K562 (cell line): ENCODE measurements at regions not wholly inside any gene's neighbourhood (a gene's known extent, or its start where the extent isn't known, plus 50 kb on each side); places are given as distances from the start of the nearest gene placed in this dataset.

Experiments
- EZH2 ChIP-seq: IDR thresholded peaks from 2 replicates; pipeline ENCODE4 v1.6.1; 2012; ENCODE audit warnings: low read depth, mild to moderate bottlenecking, inconsistent platforms, low read length, borderline replicate concordance
- FOXK1 ChIP-seq: sonication (generic); formaldehyde crosslinking; IDR thresholded peaks from 2 replicates; pipeline ENCODE4 v1.8.0; 2022; ENCODE audit warnings: missing genetic modification reagents, mild to moderate bottlenecking, borderline replicate concordance
- POLR2A ChIP-seq: fragments of 450-650 bp; conservative IDR thresholded peaks from 2 replicates; pipeline ENCODE4 v1.6.1; 2016
- RBM39 ChIP-seq: fragments of 200-400 bp; formaldehyde crosslinking; optimal IDR thresholded peaks from 2 replicates; pipeline ENCODE3; 2018; ENCODE audit warnings: low read depth, low read length
- REST ChIP-seq, 2 experiments: fragments of 450-650 bp; formaldehyde crosslinking in 1 of 2; IDR thresholded peaks; 2 replicates each; pipeline versions ENCODE4 v1.4.0 to v1.6.1; 2014 to 2020; ENCODE audit warnings: mild to moderate bottlenecking in 2 of 2, borderline replicate concordance in 1 of 2, low read depth in 1 of 2
- SPI1 ChIP-seq: IDR thresholded peaks from 2 replicates; pipeline ENCODE4 v1.6.1; 2011; ENCODE audit warnings: low read depth, low read length, control low read depth, borderline replicate concordance
- TAF1 ChIP-seq: IDR thresholded peaks from 2 replicates; pipeline ENCODE4 v1.6.1; 2011; ENCODE audit warnings: mild to moderate bottlenecking, low read length, moderate library complexity; ENCODE audit not compliant: insufficient read depth, control insufficient read depth, severe bottlenecking; ENCODE audit errors: extremely low read depth
- TBL1XR1 ChIP-seq, 2 experiments: IDR thresholded peaks; 2 replicates each; pipeline ENCODE4 v1.6.1; 2012; ENCODE audit warnings: improper control_type of control experiment in 2 of 2, low read length in 2 of 2, mild to moderate bottlenecking in 1 of 2
- ZKSCAN8 ChIP-seq: fragments of 200-800 bp; sonication (Bioruptor generic); IDR thresholded peaks from 2 replicates; pipeline ENCODE4 v1.6.1; 2016; ENCODE audit warnings: missing genetic modification characterization, missing compliant biosample characterization
- TF ChIP-seq, protein P1 (sequence below): sonication (generic); formaldehyde crosslinking; IDR thresholded peaks from 2 replicates; pipeline ENCODE4 v1.8.0; 2022; ENCODE audit warnings: mild to moderate bottlenecking, low read depth, missing genetic modification reagents
- TF ChIP-seq, protein P2 (sequence below), 3 experiments: fragments of 200-800 bp in 1 of 3; sonication (Bioruptor generic) in 1 of 3; sonication (generic) in 1 of 3; formaldehyde crosslinking in 1 of 3; IDR thresholded peaks; 2 replicates each; pipeline versions ENCODE4 v1.6.1 to v1.8.0; 2016 to 2022; ENCODE audit warnings: mild to moderate bottlenecking in 2 of 3, missing compliant biosample characterization in 2 of 3, missing genetic modification characterization in 2 of 3, missing genetic modification reagents in 1 of 3

DNA sequence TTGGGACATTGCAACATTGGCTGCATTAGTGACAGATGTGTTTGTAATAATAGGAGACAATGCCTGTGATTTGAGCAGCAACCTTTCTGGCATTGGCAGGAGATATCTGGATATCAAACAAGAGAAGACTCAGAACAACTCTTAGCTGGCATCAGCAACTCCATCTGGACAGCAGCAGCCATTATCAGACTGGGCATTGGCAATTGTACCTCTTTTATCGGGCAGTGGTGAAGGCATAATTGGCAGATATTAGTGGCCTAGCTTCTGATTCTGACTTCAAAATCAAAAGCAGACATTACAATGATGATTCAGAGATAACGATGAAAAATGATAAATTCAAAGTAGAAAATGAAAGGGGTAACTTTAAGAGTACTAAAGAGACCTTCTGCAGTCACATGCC lies 1193.7 kb downstream of the EFNB2 start:
- TF ChIP-seq, protein P1, sequence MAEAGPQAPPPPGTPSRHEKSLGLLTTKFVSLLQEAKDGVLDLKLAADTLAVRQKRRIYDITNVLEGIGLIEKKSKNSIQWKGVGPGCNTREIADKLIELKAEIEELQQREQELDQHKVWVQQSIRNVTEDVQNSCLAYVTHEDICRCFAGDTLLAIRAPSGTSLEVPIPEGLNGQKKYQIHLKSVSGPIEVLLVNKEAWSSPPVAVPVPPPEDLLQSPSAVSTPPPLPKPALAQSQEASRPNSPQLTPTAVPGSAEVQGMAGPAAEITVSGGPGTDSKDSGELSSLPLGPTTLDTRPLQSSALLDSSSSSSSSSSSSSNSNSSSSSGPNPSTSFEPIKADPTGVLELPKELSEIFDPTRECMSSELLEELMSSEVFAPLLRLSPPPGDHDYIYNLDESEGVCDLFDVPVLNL: no peak
- TF ChIP-seq REST (IDR thresholded peaks at IDR 0.05; ENCODE audit: borderline replicate concordance) (no peak), REST (CRISPR knock-in tag; IDR thresholded peaks at IDR 0.05; ENCODE audit: low read depth) (no peak), POLR2A (no peak), SPI1 (no peak), RBM39 (no peak), TBL1XR1 (IDR thresholded peaks at IDR 0.05; ENCODE audit: low read length in 2 of 2) (no peak), ZKSCAN8 (CRISPR knock-in tag) (no peak), TAF1 (no peak), FOXK1 (CRISPR knock-in tag) (no peak), EZH2 (no peak)
- TF ChIP-seq, protein P2, sequence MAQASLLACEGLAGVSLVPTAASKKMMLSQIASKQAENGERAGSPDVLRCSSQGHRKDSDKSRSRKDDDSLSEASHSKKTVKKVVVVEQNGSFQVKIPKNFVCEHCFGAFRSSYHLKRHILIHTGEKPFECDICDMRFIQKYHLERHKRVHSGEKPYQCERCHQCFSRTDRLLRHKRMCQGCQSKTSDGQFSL (CRISPR knock-in tag; IDR thresholded peaks at IDR 0.05): no peak
- TF ChIP-seq, protein P2 (tag; IDR thresholded peaks at IDR 0.05): no peak
